GM21825 (cell line): ENCODE measurements at regions not wholly inside any gene's neighbourhood (a gene's known extent, or its start where the extent isn't known, plus 50 kb on each side); places are given as distances from the start of the nearest gene placed in this dataset.
"Not testable (repeated sequence)": the region's sequence is repeated elsewhere in the genome, so short reads cannot be mapped to it uniquely, and the experiment has no call there.

Experiments used
- ATAC-seq: cut with Tn5 transposase; IDR thresholded peaks from one replicate; pipeline ENCODE4 v1.9.1; 2021; ENCODE audit warnings: mild to moderate bottlenecking, moderate library complexity; ENCODE audit not compliant: unreplicated experiment

DNA sequence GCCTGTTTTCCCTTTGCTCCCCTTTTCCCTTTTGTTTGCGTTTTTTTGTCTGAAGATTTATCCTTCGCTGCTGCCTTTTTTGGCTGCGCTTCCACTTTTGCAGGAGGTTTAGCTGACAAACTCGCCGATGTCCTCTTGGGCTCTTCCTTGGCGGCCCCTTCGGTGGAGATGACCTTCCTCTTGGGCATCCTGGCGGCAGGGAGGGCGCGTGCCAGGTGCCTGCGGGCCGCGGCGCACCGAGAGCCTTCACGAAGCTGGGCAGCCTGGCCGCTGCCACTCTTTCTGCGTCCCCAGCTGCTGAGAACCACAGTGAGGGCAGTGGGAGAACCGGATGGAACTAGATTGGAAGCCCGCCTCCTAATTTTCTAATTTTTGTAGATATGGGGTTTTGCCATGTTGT is 197.1 kb upstream of the C2CD4B start:
- ATAC-seq = no peak

DNA sequence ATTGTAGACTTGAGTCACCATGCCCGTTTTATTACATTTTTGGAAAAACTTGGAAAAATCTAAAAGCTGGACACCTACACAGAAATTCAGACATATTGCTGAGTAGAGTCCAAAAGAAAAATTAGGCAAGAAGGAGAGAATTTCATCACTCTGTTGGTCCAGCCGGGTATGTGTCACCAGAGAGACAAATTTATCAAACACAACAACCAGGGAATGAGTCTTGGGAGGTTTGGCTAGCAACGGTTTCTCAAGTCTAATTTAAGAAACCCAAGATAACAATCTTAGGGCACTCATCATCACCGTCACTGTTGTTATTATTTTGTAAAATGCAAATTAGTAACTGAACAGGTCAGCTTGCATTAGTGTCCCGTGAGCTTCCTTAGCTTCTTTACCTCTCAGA is 197.5 kb upstream of the C2CD4B start:
- no peak for ATAC-seq

DNA sequence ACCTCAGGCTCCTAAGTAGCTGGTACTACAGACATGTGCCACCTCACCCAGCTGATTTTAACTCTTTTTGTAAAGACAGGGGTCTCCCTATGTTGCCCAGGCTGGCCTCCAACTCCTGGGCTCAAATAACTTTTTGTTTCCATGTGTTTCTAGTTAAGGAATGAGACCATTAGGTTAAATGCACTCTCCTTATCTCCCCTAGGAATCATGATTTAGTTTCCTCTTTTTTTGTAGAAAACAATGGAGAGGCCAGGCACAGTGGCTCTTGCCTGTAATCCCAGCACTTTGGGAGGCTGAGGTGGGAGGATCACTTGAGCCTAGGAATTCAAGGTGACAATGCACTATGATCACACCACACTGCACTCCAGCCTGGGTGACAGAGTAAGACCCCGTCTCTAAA is 198.8 kb upstream of the C2CD4B start:
- ATAC-seq = no peak

DNA sequence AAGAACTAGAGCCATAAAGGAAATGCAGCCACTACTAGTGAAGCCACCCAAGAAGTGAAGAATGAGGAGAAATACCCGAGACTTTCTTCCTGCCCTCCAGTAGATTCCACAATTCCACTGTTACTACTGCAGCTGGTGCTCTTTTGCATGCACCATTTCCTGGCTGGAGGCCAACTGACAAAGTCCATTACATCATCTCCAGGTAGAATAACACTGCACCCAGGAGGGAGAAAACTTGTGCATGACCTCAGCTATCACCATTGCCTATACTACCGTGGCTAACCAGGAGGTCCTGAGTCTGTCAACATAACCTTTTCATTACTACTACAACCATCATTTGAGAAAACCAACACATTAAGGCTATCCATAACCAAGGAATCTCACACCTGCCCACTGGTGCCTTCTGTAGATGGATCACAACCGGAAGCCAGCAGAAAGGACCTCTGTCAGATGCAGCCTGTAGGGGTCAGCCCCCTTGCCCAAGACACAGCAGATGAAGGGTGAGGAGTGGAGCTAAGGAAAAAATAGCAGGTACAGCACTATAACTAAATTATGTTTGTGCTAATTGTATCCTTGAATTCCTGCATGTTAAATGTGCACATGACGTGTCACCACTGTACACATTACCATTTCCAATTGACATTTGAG is 200.8 kb upstream of the C2CD4B start:
- no peak for ATAC-seq

DNA sequence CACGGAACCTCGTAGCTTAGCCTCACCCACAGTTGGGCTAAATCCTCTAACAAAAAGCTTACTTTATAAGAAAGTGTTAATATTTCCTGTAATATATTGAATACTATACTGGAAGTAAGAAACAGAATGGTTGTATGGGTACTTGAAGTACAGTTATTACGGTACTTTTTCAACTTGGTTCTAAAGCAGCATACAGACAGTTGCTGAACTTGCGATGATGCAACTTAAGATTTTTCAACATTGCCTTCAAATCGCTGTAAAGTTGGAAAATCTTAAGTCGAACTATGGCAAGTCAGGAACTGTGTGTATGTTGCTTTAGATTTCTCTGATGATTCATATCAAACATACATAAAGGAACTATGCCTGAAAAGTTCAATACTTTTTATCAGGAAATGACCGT is 204.4 kb upstream of the C2CD4B start:
- no peak for ATAC-seq

DNA sequence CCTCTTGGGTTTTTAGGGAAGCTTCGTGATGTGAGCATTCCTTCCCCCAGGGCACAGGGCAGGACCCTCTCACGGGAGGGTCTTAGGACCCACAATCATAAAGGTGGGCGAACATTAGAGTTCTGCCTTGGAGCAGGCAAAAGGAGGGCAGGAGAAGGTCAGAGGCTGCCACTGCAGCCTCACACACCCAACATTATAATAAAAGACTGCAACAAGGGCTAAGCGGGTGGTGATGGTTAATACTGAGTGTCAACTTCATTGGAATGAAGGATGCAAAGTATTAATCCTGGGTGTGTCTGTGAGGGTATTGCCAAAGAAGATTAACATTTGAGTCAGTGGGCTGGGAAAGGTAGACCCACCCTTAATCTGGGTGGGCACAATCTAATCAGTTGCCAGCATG is 206.6 kb upstream of the C2CD4B start:
- ATAC-seq = not testable (repeated sequence)

DNA sequence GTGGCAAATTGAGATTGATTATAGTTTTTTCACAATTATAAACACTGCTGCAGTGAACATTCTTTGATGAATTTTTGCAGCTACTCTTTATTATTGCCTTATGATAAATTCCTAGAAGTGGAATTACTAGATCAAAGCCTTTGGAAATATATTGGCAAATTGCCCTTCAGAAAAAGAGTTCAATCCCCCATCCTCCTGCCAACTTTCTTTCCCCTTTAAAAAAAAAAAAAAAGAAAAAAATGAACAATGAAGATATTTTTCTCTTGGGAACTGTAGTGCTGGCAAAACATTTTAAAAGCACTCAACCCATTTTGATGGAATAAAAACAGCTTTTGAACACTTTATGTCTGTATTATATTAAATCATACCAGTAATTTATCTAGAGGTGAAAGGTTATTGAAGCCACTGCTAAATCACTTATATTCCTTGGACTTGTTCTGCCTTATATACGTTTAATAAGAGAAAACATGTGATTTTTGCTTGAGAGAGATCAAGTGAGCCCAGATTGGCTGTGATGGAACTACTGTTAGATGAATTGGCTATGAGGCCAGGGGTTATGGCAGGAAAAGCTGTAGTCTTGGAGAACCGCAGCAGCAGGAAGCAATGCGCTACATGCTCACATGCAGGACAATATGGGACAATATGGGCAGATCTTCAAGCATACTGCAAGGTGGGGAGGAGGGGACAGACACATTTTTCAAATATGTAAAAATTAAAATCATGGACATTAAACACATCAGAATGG is 212.8 kb upstream of the C2CD4B start:
- no peak for ATAC-seq

DNA sequence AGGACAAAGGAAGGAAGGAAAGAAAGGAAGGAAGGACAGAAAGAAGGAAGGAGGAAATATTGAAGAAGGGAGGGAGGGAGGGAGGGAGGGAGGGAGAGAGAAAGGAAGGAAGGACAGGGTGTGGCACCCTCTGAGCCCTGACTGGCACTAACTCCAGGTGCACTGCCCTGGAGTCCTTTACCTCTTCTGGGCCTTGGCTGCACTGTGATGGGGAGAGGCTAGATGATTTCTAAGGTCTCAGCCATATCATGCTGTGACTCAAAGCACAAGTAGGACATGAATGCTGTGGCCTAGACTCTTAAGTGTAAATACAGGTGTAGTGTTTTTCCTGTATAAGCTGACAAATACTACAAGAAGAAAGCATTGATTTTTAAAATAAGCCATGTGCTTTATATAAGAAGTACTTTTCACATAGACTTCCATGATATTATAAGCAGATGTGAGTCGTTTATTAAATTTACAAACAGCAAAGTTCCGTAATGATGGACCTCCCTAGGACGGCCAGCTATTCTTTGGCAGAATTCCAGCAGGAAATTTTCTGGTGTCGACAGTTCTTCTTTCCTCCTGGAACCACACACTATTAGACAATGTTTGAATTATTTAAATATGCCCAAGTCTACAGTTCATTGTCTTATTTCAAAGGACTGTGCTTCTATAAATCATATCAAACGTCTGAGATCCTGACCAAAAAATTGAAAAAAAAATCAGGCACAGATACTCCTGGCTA is 213.8 kb upstream of the C2CD4B start:
- ATAC-seq = no peak

DNA sequence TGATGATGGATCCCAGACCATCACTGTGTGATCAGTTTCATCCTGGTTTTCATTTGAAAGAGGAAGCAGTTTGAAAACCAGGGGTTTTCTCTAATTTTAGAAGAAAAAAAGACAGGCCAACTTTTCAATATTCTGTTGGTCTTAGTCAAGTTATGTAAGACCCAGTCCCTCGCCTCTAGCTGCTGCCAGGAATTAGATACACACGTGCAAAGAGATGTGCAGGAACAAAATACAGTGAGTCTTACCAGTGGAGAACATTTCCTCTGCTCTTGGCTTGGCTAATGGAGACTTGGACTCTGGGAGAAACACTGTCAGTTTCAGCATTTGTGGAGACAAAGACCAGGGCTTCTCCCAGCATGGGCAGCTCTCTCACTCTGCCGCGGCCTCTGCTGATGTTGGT is 214.9 kb upstream of the C2CD4B start:
- ATAC-seq = no peak

DNA sequence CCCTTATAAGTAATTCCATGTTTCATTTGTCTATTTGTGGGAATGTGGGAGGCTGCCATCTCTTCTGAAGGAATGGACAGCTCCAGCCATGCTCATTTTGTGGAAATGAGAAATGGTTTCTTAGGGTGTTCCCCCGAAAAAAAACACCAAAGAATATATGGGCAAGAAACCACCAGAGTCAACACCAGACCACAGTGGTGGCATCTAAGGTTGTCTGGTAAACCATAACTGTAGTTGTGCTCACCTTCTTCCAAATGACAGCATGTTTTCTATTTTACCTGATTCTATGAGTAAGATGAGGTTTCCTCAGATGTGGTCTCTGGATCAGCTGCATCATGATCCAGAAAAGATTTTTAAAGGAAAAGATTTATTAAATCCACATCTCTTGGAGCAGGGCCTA is 217.0 kb upstream of the C2CD4B start:
- ATAC-seq = no peak

DNA sequence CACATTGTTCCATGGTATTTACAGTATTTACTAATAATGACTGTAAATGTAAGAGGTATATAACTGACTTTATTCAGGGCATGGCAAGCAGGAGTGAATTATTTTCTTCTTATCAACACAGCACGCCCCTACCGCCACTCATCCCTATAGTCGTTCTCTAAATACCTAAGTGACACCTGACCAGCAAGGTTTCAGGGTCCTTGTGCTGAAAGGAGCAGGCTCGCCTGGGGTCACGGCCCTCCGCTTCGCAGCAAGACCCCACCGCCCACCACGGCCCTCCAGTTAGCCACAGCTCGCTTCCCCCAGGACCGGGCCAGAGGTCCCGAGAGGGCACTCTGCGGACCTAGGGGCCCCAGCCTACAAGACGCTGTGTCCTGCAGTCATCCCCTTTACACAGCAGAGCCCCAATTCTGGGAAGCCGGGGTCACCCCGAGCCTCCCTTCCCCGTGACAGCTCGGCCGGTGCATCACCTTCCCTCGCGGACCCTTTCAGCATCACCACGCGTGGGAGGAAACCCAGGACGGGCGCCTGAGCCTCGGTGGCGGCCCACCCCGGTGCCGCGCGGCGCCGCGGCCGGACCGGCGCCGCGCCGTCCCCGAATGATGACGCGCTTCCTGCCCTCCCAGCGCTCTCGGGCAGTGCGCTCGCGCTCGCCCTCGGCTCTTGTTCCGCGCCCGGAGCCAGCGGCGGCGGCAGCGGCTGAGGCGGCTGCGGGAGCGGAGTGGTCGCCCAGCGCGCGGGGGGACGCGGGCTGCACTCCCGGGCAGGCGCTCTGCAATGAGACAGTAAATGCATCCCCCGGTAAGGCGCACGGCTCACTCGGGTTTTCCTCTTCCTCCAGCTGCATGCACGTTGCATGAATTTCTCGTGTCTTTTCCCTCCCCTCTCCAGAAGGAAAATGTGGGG is 225.1 kb upstream of the C2CD4B start, which contains the start of gene TLN2:
TLN2 (plus strand) TSS at position 666 of the 906 bp plus-strand sequence.
- peak; percentile 84 for ATAC-seq

DNA sequence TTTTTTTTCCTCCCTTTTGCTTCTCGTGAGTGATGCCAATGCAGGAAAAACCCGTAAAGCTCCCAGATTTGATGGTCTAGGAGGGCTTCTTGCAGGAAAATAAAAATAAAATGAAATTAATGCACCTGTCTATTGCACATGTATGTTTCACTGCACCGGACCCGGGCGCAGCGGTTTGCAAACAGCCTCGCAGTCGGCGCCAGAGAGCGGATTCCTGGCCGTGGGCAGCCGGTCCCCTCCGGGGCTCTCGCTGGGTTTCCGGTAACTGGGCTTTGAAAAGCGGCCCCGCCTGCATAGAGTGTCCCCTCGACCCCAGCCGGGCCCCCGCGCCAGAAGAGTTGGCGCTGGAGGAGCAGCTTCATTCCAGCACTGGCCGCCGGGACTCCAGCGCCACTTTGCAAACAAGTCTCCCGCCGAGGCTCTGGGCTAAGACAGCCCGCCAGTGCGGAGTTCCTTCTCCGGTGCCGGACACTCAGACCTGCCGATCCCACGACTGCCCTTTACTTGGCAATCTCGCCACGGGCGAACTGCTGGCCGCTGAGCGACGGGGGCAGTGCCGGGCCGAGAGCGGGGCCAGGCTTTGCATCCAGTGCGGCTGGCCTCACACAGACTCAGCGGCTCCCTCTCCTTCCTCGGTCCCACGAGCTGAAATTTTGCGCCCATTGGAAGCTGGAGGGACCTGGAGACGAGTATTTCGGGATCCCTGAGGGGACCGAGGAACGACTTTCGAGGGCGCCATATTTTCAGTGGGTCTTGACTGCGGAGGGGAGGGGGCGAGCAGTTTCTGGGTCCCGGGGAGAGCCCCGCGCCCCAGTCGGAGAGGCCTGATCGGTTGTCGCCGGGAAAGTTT is 225.9 kb upstream of the C2CD4B start:
- ATAC-seq = peak; percentile 21

DNA sequence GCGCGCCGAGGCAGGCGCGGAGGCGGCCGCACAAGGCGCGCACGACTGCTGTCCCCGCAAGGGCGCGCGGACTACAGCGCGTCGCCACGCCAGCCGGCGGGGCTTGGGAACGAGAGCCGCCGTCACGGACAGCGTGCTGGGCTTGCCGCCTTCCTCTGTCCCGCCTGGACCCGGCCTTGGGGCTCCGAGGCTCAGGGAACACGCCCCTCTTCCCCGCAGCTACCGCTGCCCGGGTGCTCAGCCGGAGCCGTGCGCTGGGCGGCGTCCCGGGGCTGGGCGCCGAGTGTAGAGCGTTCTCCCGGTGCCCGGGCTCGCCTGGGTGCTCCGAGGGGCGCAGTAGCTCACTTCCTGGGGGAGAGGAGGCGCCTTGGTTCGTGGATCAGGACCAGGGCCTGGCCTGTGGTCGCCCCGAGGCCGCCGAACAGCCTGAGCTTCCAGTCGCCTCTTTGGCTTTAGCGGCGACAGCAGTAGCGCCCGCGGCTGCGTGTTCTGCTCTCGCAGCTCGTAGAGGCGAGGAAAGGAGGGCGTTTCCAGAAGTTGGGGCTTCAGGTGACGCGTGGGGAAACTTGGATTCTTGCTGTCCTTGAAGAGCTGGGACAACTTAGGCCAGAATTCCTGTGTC is 226.7 kb upstream of the C2CD4B start:
- peak; percentile 29 for ATAC-seq

DNA sequence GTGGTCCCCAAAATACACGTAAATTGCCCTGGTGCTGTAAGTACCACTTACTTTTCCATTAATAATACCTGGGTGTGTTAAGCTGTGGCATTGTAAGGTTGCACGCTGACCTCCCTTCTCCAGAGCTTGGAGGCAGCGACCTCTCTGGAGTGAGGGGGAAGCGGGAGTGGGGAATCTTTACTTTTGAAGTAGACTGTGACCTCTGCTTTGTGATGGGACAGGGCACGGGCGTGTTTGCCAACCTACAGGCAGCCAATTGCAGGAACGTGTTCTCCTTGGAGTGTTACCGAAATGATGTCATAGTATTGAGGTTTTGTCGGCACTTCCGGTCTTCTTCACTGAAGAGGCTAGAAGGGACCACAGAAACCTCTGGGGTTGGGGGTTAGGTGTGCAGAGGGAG is 227.3 kb upstream of the C2CD4B start:
- ATAC-seq = no peak

DNA sequence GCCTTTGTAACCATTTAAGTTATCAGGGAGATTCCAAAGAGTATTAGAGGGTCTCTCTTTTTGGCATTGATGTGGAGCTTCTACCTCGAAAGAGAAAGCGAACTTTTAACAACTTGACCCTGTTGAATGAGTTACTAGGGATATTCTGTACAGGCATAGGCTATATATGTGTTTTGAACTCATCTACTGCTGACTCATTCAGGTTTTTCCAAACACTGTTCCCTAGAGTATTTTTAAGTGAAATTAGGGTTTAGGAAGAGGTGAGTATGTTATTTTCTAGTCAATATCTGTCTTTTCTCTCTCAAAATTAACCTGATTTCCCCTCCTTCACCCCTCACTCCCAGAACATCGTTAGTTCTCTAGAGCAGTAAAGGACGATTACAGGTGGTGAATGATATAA is 228.1 kb upstream of the C2CD4B start:
- no peak for ATAC-seq

DNA sequence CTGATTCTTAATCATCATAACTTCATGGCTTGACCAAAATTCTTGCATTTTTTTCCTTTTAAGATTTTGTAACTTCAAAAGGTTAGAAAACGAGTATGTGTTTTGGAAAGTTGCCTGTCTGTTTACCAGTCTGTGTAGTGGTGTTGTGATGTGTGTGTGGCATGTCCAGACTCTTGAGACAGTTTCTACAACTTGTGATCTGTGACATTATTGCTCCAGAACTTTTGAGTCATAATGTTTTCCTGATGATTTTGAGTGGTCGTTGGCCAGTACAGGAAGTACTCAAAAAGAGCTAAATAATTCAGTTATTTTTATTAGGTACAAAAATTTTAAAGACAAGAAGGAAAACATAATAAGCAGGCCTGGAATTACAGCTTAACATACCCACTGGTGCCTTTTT is 229.0 kb upstream of the C2CD4B start:
- no peak for ATAC-seq

DNA sequence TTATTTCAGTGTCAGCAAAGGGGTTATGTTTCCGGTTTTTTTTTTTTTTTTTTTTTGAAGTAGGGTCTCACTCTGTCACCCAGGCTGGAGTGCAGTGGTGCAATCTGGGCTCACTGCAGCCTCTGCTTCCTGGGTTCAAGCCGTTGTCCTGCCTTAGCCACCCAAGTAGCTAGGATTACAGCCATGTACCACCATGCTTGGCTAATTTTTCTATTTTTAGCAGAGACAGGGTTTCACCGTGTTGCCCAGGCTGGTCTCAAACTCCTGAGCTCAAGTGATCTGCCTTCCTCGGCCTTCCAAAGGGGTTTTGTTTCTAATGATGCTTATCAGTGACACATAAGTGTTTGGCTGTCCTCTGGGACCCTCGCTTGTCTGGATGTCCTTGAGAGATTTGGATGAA is 235.7 kb upstream of the C2CD4B start:
- no peak for ATAC-seq

DNA sequence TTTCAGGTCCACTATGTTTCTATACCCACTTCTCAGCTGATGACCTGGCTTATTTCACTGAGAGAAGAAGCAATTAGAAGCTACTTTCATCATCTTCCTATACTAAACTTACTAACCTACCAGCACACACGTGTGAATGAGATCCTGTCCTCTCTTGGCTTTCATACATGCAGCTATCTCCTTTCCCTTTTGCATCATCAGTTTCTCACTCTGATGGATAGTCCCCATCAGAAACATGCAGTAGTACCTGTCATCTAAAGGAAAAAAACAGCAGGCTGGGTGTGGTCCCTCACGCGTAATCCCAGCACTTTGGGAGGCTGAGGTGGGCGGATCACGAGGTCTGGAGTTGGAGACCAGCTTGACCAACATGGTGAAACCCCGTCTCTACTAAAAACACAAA is 237.6 kb upstream of the C2CD4B start:
- no peak for ATAC-seq

DNA sequence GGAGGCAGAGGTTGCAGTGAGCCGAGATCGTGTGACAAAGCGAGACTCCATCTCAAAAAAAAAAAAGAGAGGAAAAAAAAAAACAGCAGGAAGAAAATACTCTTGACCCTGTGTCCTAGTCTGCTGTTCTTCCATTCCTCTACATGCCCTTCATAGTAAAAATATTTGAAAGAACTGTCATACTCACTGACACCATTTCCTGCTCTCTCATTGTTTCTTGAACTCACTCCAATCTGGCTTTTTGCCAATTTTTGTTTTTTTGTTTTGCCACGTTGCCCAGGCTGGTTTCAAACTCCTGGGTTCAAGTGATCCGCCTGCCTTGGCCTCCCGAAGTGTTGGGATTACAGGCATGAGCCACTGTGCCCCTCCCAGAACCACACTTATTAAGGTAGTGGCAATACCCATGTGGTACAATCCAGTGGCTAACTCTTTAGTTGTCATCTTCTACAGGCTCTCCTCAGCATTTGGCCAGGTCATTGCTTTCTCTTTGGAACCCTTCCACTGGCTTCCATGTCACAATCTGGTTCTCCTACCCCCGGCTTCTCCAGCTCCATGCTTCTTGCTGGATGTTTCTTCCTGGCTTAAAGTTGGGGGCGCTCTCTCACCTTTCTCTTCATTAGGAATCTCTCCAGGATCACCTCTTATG is 238.2 kb upstream of the C2CD4B start:
- no peak for ATAC-seq
